B cell (primary cell): ENCODE measurements at regions not wholly inside any gene's neighbourhood (a gene's known extent, or its start where the extent isn't known, plus 50 kb on each side); places are given as distances from the start of the nearest gene placed in this dataset.

ENCODE experiments used
- ATAC-seq: fragments of 200-7000 bp; cut with Tn5 transposase; one replicate; pipeline ENCODE4 v1.10.0; 2021; ENCODE audit warnings: low read depth, mild to moderate bottlenecking, moderate number of reproducible peaks, moderate library complexity
- CTCF ChIA-PET: fragments of 350-600 bp; sonication (Branson Sonifier 250); formaldehyde crosslinking; loops from one replicate; lab custom pipeline; 2021; ENCODE audit warnings: antibody characterized with exemption, inconsistent platforms; lab: Charles Lee
- POLR2A ChIA-PET: fragments of 350-600 bp; sonication (Branson Sonifier 250); formaldehyde crosslinking; loops from one replicate; lab custom pipeline; 2021; ENCODE audit warnings: antibody characterized with exemption; lab: Charles Lee
- DNase-seq: peaks from one replicate; pipeline ENCODE4 v3.0.0; 2013
- H2AFZ ChIP-seq: 2 replicates; pipeline ENCODE4 v1.6.1; 2012; ENCODE audit warnings: mild to moderate bottlenecking, low read depth, low read length; ENCODE audit not compliant: insufficient read depth, poor library complexity, severe bottlenecking
- H3K27ac ChIP-seq, 2 donors: 1 replicate in 1 of 2; 2 replicates in 1 of 2; pipeline ENCODE4 v1.5.1; 2012 to 2013; ENCODE audit warnings: low read length in 2 of 2, mild to moderate bottlenecking in 2 of 2, moderate library complexity in 1 of 2
- H3K27me3 ChIP-seq, 4 experiments: fragments of 200-600 bp in 1 of 4; sonication (generic) in 1 of 4; replicated peaks in 1 of 4; 1 replicate in 2 of 4; 2 replicates in 2 of 4; pipeline versions ENCODE4 v1.6.1 to v1.7.0; 2013 to 2016; ENCODE audit warnings: low read length in 3 of 4, mild to moderate bottlenecking in 2 of 4, mixed read lengths in 1 of 4, moderate library complexity in 1 of 4; ENCODE audit not compliant: insufficient read depth in 4 of 4, control insufficient read depth in 3 of 4; ENCODE audit errors: control extremely low read depth in 1 of 4
- H3K36me3 ChIP-seq, 2 experiments: replicated peaks in 1 of 2; 1 replicate in 1 of 2; 2 replicates in 1 of 2; pipeline versions ENCODE4 v1.6.1 to v1.7.1; 2013; ENCODE audit warnings: low read length in 1 of 2; ENCODE audit not compliant: insufficient read depth in 2 of 2, control insufficient read depth in 1 of 2; ENCODE audit errors: control extremely low read depth in 1 of 2, extremely low read depth in 1 of 2
- H3K4me1 ChIP-seq, 2 donors: fragments of 200-600 bp in 1 of 2; sonication (generic) in 1 of 2; 1 replicate in 1 of 2; 2 replicates in 1 of 2; pipeline versions ENCODE4 v1.5.1 to v1.6.1; 2013 to 2017; ENCODE audit warnings: low read length in 2 of 2; ENCODE audit not compliant: control insufficient read depth in 2 of 2, insufficient read depth in 2 of 2
- H3K4me2 ChIP-seq: replicated peaks from 2 replicates; pipeline ENCODE3; 2012; ENCODE audit warnings: mild to moderate bottlenecking, low read depth, low read length; ENCODE audit not compliant: poor library complexity, severe bottlenecking
- H3K4me3 ChIP-seq, 5 experiments: fragments of 200-600 bp in 1 of 5; sonication (generic) in 1 of 5; 1 replicate in 3 of 5; 2 replicates in 2 of 5; pipeline versions ENCODE4 v1.5.1 to v1.7.0; 2011 to 2016; ENCODE audit warnings: low read length in 4 of 5, mild to moderate bottlenecking in 4 of 5, low read depth in 2 of 5, control low read depth in 1 of 5, moderate library complexity in 1 of 5; ENCODE audit not compliant: insufficient read depth in 1 of 5; ENCODE audit errors: control extremely low read depth in 1 of 5, extremely low read depth in 1 of 5
- H3K79me2 ChIP-seq: fragments of 200-600 bp; sonication (generic); one replicate; pipeline ENCODE4 v1.6.0; 2016; ENCODE audit warnings: low read length; ENCODE audit not compliant: control insufficient read depth, insufficient read depth
- H3K9ac ChIP-seq: fragments of 200-600 bp; sonication (generic); 2 replicates; pipeline ENCODE4 v1.6.1; 2017; ENCODE audit warnings: mild to moderate bottlenecking, low read length, moderate library complexity
- H3K9me3 ChIP-seq, 3 donors: one replicate each; pipeline versions ENCODE4 v1.6.1 to v1.7.1; 2013; ENCODE audit warnings: low read length in 2 of 3; ENCODE audit not compliant: control insufficient read depth in 2 of 3, insufficient read depth in 1 of 3; ENCODE audit errors: control extremely low read depth in 1 of 3
- H4K20me1 ChIP-seq: 2 replicates; pipeline ENCODE4 v1.6.0; 2012; ENCODE audit warnings: mild to moderate bottlenecking, low read length; ENCODE audit not compliant: insufficient read depth, control insufficient read depth, poor library complexity, severe bottlenecking
- H3K27ac Mint-ChIP-seq: one replicate; pipeline ENCODE4 v1.8.0; 2021; ENCODE audit warnings: mixed read lengths
- H3K27me3 Mint-ChIP-seq: one replicate; pipeline ENCODE4 v1.8.0; 2021; ENCODE audit warnings: mixed read lengths
- H3K4me1 Mint-ChIP-seq: one replicate; pipeline ENCODE4 v1.8.0; 2021; ENCODE audit warnings: mixed read lengths
- H3K4me3 Mint-ChIP-seq: one replicate; pipeline ENCODE4 v1.8.0; 2021; ENCODE audit warnings: mixed read lengths
- H3K9me3 Mint-ChIP-seq: one replicate; pipeline ENCODE4 v1.8.0; 2022; ENCODE audit warnings: mixed read lengths; ENCODE audit not compliant: insufficient read depth
- EZH2 ChIP-seq: IDR thresholded peaks from 2 replicates; pipeline ENCODE4 v1.6.1; 2012; ENCODE audit warnings: borderline replicate concordance, low read depth, mild to moderate bottlenecking, moderate library complexity, low read length; ENCODE audit not compliant: insufficient read depth, poor library complexity, severe bottlenecking
- WGBS: methylation state at CpG from one replicate; pipeline ENCODE4 v1.1.5; 2013; ENCODE audit warnings: missing lambda C conversion rate; ENCODE audit not compliant: insufficient coverage; 5-methylcytosine and 5-hydroxymethylcytosine counted together
- intact Hi-C: fragments of 100-400 bp; cut with micrococcal nuclease; formaldehyde crosslinking; loops from one replicate; pipeline ENCODE4 v1.10.0; 2022
- TF ChIP-seq, protein P1 (sequence below): fragments of 200-600 bp; IDR thresholded peaks from one replicate; pipeline ENCODE4 v1.8.0; 2022; ENCODE audit warnings: antibody characterized with exemption, mild to moderate bottlenecking

DNA sequence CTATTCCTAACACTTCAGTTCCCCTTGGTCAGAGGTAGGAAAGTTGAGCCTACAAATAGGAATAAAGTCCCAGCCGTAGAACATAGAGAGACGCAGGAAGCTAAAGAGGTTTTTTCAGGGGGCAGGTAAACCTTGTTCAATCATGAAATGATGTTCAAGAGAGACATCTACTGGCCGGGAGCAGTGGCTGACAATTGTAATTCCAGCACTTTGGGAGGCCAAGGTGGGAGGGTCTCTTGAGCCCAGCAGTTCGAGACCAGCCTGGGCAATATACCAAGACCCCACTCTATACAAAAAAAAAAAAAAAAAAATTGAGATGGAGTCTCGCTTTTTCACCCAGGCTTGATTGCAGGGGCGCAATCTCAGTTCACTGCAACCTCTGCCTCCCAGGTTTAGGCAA lies 66.7 kb upstream of the DNAJC10 start:
- Mint-ChIP-seq H3K4me3 (no peak overlapping the region), H3K9me3 (no peaks in the 10 kb centered on the region), H3K27me3 (no peaks in the 10 kb centered on the region), H3K27ac (no peak overlapping the region), H3K4me1 (no peaks in the 10 kb centered on the region)
- TF ChIP-seq, protein P1, sequence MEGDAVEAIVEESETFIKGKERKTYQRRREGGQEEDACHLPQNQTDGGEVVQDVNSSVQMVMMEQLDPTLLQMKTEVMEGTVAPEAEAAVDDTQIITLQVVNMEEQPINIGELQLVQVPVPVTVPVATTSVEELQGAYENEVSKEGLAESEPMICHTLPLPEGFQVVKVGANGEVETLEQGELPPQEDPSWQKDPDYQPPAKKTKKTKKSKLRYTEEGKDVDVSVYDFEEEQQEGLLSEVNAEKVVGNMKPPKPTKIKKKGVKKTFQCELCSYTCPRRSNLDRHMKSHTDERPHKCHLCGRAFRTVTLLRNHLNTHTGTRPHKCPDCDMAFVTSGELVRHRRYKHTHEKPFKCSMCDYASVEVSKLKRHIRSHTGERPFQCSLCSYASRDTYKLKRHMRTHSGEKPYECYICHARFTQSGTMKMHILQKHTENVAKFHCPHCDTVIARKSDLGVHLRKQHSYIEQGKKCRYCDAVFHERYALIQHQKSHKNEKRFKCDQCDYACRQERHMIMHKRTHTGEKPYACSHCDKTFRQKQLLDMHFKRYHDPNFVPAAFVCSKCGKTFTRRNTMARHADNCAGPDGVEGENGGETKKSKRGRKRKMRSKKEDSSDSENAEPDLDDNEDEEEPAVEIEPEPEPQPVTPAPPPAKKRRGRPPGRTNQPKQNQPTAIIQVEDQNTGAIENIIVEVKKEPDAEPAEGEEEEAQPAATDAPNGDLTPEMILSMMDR: no peak
- no peak for TF ChIP-seq EZH2
- ChIA-PET POLR2A (no interaction called here), CTCF (interaction anchor here (0.6 to 2.1 kb wide), 7 partner anchors 11 to 652 kb away, joined by 3 to 8 read pairs (median 4); no protein-coding TSS in a partner anchor)
- intact Hi-C loops: no loop called here
- Histone ChIP-seq H4K20me1 (no peaks in the 10 kb centered on the region), H3K36me3 (no peaks in the 10 kb centered on the region), H3K9ac (no peak overlapping the region), H3K4me1 (no peaks in the 10 kb centered on the region), H3K27ac (no peak overlapping the region), H3K4me3 (no peak overlapping the region), H3K27me3 (no peaks in the 10 kb centered on the region), H3K79me2 (no peaks in the 10 kb centered on the region), H2AFZ (no peak overlapping the region), H3K4me2 (no peak overlapping the region), H3K9me3 (no peaks in the 10 kb centered on the region)
- WGBS: 53% methylated on average over 3 of the region's 6 CpGs
- ATAC-seq (no peak), DNase-seq (no peak)

DNA sequence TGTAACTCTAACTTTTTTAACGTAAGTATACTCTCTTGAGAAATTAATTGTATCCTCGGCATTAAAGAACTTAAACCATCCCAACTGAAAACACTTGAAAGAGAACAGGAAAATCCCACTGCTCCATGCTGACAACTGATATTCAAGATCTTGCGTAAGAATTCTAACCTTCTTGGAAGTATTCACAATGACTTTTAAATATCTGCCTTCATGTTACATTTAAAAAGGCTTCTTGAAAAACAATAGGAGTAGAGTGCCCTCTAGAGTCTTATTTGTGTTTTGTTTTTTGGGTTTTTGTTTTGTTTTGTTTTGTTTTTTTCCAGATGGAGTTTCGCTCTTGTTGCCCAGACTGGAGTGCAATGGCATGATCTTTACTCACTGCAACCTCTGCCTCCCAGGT lies 65.4 kb upstream of the DNAJC10 start:
- H3K4me3 Mint-ChIP-seq: no peak overlapping the region
- intact Hi-C loops: loop anchor here (1.0 to 2.0 kb wide), 2 partner anchors 464 to 908 kb away; no protein-coding TSS in a partner anchor
- no peak overlapping the region for H3K27ac ChIP-seq
- peaks cover 8% of the 10 kb centered on the region for H3K27me3 Mint-ChIP-seq
- H3K4me3 ChIP-seq: no peak overlapping the region
- H3K27ac Mint-ChIP-seq: no peak overlapping the region
- no peaks in the 10 kb centered on the region for H3K4me1 ChIP-seq
- H2AFZ ChIP-seq: peak overlapping the region; percentile 11
- no peaks in the 10 kb centered on the region for H3K4me1 Mint-ChIP-seq
- CTCF ChIA-PET: interaction anchor here (1.8 kb wide), 1 partner anchor 16 kb away, joined by 6 read pairs; no protein-coding TSS in a partner anchor
- ATAC-seq: no peak
- no peaks in the 10 kb centered on the region for H3K9me3 ChIP-seq
- no peaks in the 10 kb centered on the region for H3K36me3 ChIP-seq
- H4K20me1 ChIP-seq: no peaks in the 10 kb centered on the region
- TF ChIP-seq, protein P1: peak; percentile 72
- no peak for TF ChIP-seq EZH2
- peak; percentile 24 for DNase-seq
- no peak overlapping the region for H3K9ac ChIP-seq
- no peaks in the 10 kb centered on the region for H3K79me2 ChIP-seq
- WGBS: 75% methylated on average over 2 of the region's 4 CpGs
- no peaks in the 10 kb centered on the region for H3K27me3 ChIP-seq
- no peak overlapping the region for H3K4me2 ChIP-seq
- POLR2A ChIA-PET: no interaction called here
- no peaks in the 10 kb centered on the region for H3K9me3 Mint-ChIP-seq
